Activated CD8-positive, alpha-beta T cell treated with anti-CD3 and anti-CD28 coated beads for 36 hours (primary cell): ENCODE measurements at regions not wholly inside any gene's neighbourhood (a gene's known extent, or its start where the extent isn't known, plus 50 kb on each side); places are given as distances from the start of the nearest gene placed in this dataset.

Experiments used
- ATAC-seq: fragments of 200-7000 bp; cut with Tn5 transposase; one replicate; pipeline ENCODE4 v1.10.0; 2021; ENCODE audit warnings: mild to moderate bottlenecking, moderate library complexity
- CTCF ChIA-PET: fragments of 350-600 bp; sonication (Branson Sonifier 250); formaldehyde crosslinking; loops from one replicate; lab custom pipeline; 2021; ENCODE audit warnings: antibody characterized with exemption; lab: Charles Lee
- POLR2A ChIA-PET: fragments of 350-600 bp; sonication (Branson Sonifier 250); formaldehyde crosslinking; loops from one replicate; lab custom pipeline; 2021; ENCODE audit warnings: antibody characterized with exemption; lab: Charles Lee
- DNase-seq: peaks from one replicate; pipeline ENCODE4 v3.0.0-alpha.2; 2020
- H3K27ac Mint-ChIP-seq: one replicate; pipeline ENCODE4 v1.8.0; 2021; ENCODE audit warnings: mild to moderate bottlenecking, mixed read lengths
- H3K27me3 Mint-ChIP-seq: one replicate; pipeline ENCODE4 v1.8.0; 2021; ENCODE audit warnings: mixed read lengths
- H3K36me3 Mint-ChIP-seq: one replicate; pipeline ENCODE4 v1.8.0; 2021; ENCODE audit warnings: low read depth, mixed read lengths
- H3K4me1 Mint-ChIP-seq: one replicate; pipeline ENCODE4 v1.8.0; 2021; ENCODE audit warnings: low read depth, mixed read lengths
- H3K4me3 Mint-ChIP-seq: one replicate; pipeline ENCODE4 v1.8.0; 2021; ENCODE audit warnings: mild to moderate bottlenecking, moderate library complexity, mixed read lengths
- H3K9me3 Mint-ChIP-seq: one replicate; pipeline ENCODE4 v1.8.0; 2021; ENCODE audit warnings: mixed read lengths
- CTCF ChIP-seq: fragments of 200-600 bp; IDR thresholded peaks from one replicate; pipeline ENCODE4 v1.8.0; 2022; ENCODE audit warnings: antibody characterized with exemption, mild to moderate bottlenecking
- intact Hi-C: fragments of 100-400 bp; cut with micrococcal nuclease; formaldehyde crosslinking; loops from one replicate; pipeline ENCODE4 v1.10.0; 2022

- ATAC-seq (no peak), DNase-seq (no peak)
- Mint-ChIP-seq H3K9me3 (no peaks in the 10 kb centered on the region), H3K4me3 (no peak overlapping the region), H3K4me1 (peaks cover 10% of the 10 kb centered on the region), H3K27me3 (peaks cover 6% of the 10 kb centered on the region), H3K36me3 (no peaks in the 10 kb centered on the region), H3K27ac (no peak overlapping the region)
- TF ChIP-seq CTCF: no peak
- intact Hi-C loops: no loop called here
- CTCF ChIA-PET: interaction anchor here (0.7 to 15.3 kb wide), 35 partner anchors 9 to 1050 kb away, joined by 3 to 225 read pairs (median 4); partner anchors contain the start of genes RASGRP1 and THBS1
- POLR2A ChIA-PET: interaction anchor here (0.9 to 1.1 kb wide), 2 partner anchors 9 to 262 kb away, joined by 3 read pairs; no protein-coding TSS in a partner anchor
Measured at GRCh38 chr15:38706956-38707355, 142.3 kb upstream of the RASGRP1 start.

- Mint-ChIP-seq H3K9me3 (no peaks in the 10 kb centered on the region), H3K4me3 (no peak overlapping the region), H3K36me3 (no peaks in the 10 kb centered on the region), H3K27me3 (peaks cover 6% of the 10 kb centered on the region), H3K4me1 (peaks cover 10% of the 10 kb centered on the region), H3K27ac (no peak overlapping the region)
- CTCF ChIA-PET: interaction anchor here (0.6 to 15.3 kb wide), 40 partner anchors 10 to 1049 kb away, joined by 3 to 225 read pairs (median 4); partner anchors contain the start of genes RASGRP1 and THBS1
- POLR2A ChIA-PET: interaction anchor here (0.9 to 1.1 kb wide), 2 partner anchors 10 to 263 kb away, joined by 3 read pairs; no protein-coding TSS in a partner anchor
- ATAC-seq (peak; percentile 91), DNase-seq (peak; percentile 52)
- TF ChIP-seq CTCF: peak; percentile 92
- intact Hi-C loops: no loop called here
Measured at GRCh38 chr15:38707802-38708671, 143.4 kb upstream of the RASGRP1 start.

- H3K4me3 Mint-ChIP-seq: no peak overlapping the region
- H3K4me1 Mint-ChIP-seq: peaks cover 10% of the 10 kb centered on the region
Measured at GRCh38 chr15:38708672-38709180, 144.1 kb upstream of the RASGRP1 start.

GRCh38 chr15:38709196-38709595, 144.6 kb upstream of the RASGRP1 start:
- no peak for TF ChIP-seq CTCF
- Mint-ChIP-seq H3K9me3 (no peaks in the 10 kb centered on the region), H3K27me3 (peaks cover 7% of the 10 kb centered on the region), H3K4me3 (no peak overlapping the region), H3K4me1 (peaks cover 10% of the 10 kb centered on the region), H3K27ac (no peak overlapping the region), H3K36me3 (no peaks in the 10 kb centered on the region)
- POLR2A ChIA-PET: no interaction called here
- DNase-seq (no peak), ATAC-seq (no peak)
- intact Hi-C loops: no loop called here
- CTCF ChIA-PET: no interaction called here

More at GRCh38 chr15:38708672-38709180, 144.1 kb upstream of the RASGRP1 start:
- POLR2A ChIA-PET: no interaction called here
- intact Hi-C loops: no loop called here
- CTCF ChIA-PET: interaction anchor here (0.6 to 15.3 kb wide), 15 partner anchors 9 to 872 kb away, joined by 3 to 225 read pairs (median 6); partner anchors contain the start of genes RASGRP1 and THBS1
- no peak for TF ChIP-seq CTCF
- Mint-ChIP-seq H3K27ac (no peak overlapping the region), H3K36me3 (no peaks in the 10 kb centered on the region), H3K27me3 (peaks cover 6% of the 10 kb centered on the region), H3K9me3 (no peaks in the 10 kb centered on the region)
- DNase-seq: no peak
- no peak for ATAC-seq
